Fibroblast of pulmonary artery (primary cell): ENCODE measurements at regions not wholly inside any gene's neighbourhood (a gene's known extent, or its start where the extent isn't known, plus 50 kb on each side); places are given as distances from the start of the nearest gene placed in this dataset.
"Not testable (repeated sequence)": the region's sequence is repeated elsewhere in the genome, so short reads cannot be mapped to it uniquely, and the experiment has no call there.

Source experiments
- DNase-seq: peaks from one replicate; pipeline ENCODE4 v3.0.0-alpha.2; 2010; ENCODE audit warnings: low read depth
- H3K4me3 ChIP-seq: replicated peaks from 2 replicates; pipeline ENCODE4 v1.5.1; 2011; ENCODE audit warnings: low read depth, mild to moderate bottlenecking, control low read depth, low read length, moderate library complexity
- CTCF ChIP-seq: IDR thresholded peaks from 2 replicates; pipeline ENCODE4 v1.5.1; 2011; ENCODE audit warnings: mild to moderate bottlenecking, control low read depth, low read length, inconsistent platforms; ENCODE audit errors: missing control alignments

- no peak for TF ChIP-seq CTCF
- H3K4me3 ChIP-seq, result no peak overlapping the region
- DNase-seq, result no peak
Measured at GRCh38 chr12:73629893-73630831, 907.5 kb upstream of the ATXN7L3B start.

GRCh38 chr12:73632191-73632590 lies 905.4 kb upstream of the ATXN7L3B start:
- DNase-seq, result no peak

GRCh38 chr12:73632661-73633060 lies 905.0 kb upstream of the ATXN7L3B start:
- H3K4me3 ChIP-seq, result no peak overlapping the region
- DNase-seq, result no peak
- no peak for TF ChIP-seq CTCF

More at GRCh38 chr12:73632191-73632590, 905.4 kb upstream of the ATXN7L3B start:
- TF ChIP-seq CTCF, result no peak
- no peak overlapping the region for H3K4me3 ChIP-seq

- H3K4me3 ChIP-seq, DNase-seq: not testable (repeated sequence)
Measured at GRCh38 chr12:73639397-73639796, 898.2 kb upstream of the ATXN7L3B start.

- DNase-seq, result no peak
- no peak overlapping the region for H3K4me3 ChIP-seq
- TF ChIP-seq CTCF, result no peak
Measured at GRCh38 chr12:73656375-73656774, 881.3 kb upstream of the ATXN7L3B start.

GRCh38 chr12:73659802-73660201 lies 877.8 kb upstream of the ATXN7L3B start:
- H3K4me3 ChIP-seq, result no peak overlapping the region
- no peak for DNase-seq
- TF ChIP-seq CTCF, result no peak

- no peak overlapping the region for H3K4me3 ChIP-seq
- DNase-seq, result no peak
- no peak for TF ChIP-seq CTCF
Measured at GRCh38 chr12:73665193-73665592, 872.4 kb upstream of the ATXN7L3B start.

GRCh38 chr12:73671550-73671949 lies 866.1 kb upstream of the ATXN7L3B start:
- H3K4me3 ChIP-seq, DNase-seq: not testable (repeated sequence)
